Upper lobe of left lung (tissue), 4 donors: ENCODE measurements at regions not wholly inside any gene's neighbourhood (a gene's known extent, or its start where the extent isn't known, plus 50 kb on each side); places are given as distances from the start of the nearest gene placed in this dataset.

Experiments
- CTCF ChIP-seq, 6 experiments: fragments of 450-650 bp in 4 of 6; fragments of 200-600 bp in 2 of 6; sonication (generic) in 2 of 6; IDR thresholded peaks; one replicate each; pipeline ENCODE4 v1.5.1; 2016 to 2019; ENCODE audit warnings: antibody characterized with exemption in 6 of 6
- POLR2AphosphoS5 ChIP-seq, 2 donors: sonication (generic); formaldehyde crosslinking; IDR thresholded peaks; one replicate each; pipeline ENCODE4 v1.5.1; 2017; ENCODE audit warnings: antibody characterized with exemption in 2 of 2

GRCh38 chr4:40681600-40681999, 51.9 kb upstream of the RBM47 start:
- no peak for TF ChIP-seq POLR2AphosphoS5 (IDR thresholded peaks at IDR 0.05)
- TF ChIP-seq CTCF (IDR thresholded peaks at IDR 0.05) = no peak
